ENCODE measurements at regions not wholly inside any gene's neighbourhood (a gene's known extent, or its start where the extent isn't known, plus 50 kb on each side); places are given as distances from the start of the nearest gene placed in this dataset.

DNA sequence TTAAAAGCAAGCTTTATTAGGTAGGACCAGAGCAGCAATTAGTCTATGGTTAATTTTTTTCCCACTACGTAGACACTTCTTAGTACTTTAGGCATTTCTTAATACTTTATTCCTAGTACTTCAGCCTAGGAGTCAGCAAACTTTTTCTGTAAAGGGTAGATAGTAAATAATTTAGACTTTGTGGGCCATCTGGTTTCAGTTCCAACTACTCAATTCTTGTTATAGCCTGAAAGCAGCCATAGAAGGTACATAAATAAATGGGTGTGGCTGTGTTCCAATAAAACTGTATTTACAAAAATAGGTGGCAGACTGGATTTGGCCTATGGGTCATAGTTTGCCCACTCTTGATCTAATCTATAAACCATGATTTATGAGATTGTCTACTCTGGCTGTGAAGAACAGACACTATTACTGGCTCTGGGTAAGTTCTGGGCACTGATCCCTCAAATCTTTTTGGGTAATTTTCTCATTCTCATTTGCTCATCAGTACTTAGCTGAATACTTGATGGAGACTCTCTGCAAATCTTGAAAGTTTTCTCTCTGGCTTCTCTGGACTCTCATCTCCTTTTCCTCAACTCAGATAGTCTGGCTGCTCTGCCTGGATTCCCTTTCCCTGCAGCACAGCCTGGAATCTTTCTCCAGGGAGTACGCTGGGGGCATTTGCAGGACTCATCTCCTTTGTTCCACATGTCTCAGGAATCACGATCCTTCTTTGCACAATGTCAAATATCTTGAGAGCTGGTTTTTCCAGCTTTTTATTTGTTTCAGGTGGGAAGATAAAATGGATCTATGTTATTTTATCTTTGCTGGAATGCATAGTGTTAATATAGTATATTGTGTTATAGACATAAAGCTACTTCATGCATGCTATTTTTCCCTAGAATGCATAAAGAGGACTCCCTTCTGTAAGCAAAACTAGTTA is 524.8 kb upstream of the TBL1XR1 start:
- no peak for DNase-seq
- peaks cover 0 to 30% of the 10 kb centered on the region in 2 donors for H3K4me1 ChIP-seq (replicated peaks in 1 of 2)
- no peaks in the 10 kb centered on the region for H3K27me3 ChIP-seq
- TF ChIP-seq POLR2A (IDR thresholded peaks at IDR 0.05): no peak
- TF ChIP-seq, protein P1, sequence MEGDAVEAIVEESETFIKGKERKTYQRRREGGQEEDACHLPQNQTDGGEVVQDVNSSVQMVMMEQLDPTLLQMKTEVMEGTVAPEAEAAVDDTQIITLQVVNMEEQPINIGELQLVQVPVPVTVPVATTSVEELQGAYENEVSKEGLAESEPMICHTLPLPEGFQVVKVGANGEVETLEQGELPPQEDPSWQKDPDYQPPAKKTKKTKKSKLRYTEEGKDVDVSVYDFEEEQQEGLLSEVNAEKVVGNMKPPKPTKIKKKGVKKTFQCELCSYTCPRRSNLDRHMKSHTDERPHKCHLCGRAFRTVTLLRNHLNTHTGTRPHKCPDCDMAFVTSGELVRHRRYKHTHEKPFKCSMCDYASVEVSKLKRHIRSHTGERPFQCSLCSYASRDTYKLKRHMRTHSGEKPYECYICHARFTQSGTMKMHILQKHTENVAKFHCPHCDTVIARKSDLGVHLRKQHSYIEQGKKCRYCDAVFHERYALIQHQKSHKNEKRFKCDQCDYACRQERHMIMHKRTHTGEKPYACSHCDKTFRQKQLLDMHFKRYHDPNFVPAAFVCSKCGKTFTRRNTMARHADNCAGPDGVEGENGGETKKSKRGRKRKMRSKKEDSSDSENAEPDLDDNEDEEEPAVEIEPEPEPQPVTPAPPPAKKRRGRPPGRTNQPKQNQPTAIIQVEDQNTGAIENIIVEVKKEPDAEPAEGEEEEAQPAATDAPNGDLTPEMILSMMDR (IDR thresholded peaks at IDR 0.05): no peak
- H3K36me3 ChIP-seq (replicated peaks in 1 of 2): no peaks in the 10 kb centered on the region
- no peak overlapping the region for H3K4me3 ChIP-seq
- 83 to 92% (median 91%) methylated on average over 3 of the region's 3 CpGs for WGBS, 4 donors
- no peaks in the 10 kb centered on the region for H3K9me3 ChIP-seq (replicated peaks in 1 of 3)
- intact Hi-C loops (cut with DNase I): no loop called here
- H3K27ac ChIP-seq: peak overlapping the region in 1 of 5 donors; percentile 0

GRCh38 chr3:177724020-177724638 is 526.8 kb upstream of the TBL1XR1 start:
- peak; percentile 45 to 87 (median 70) for DNase-seq
- no peaks in the 10 kb centered on the region for H3K27me3 ChIP-seq
- 29 to 45% (median 37%) methylated on average over 6 of the region's 6 CpGs for WGBS, 4 donors
- H3K9me3 ChIP-seq (replicated peaks in 1 of 3): no peaks in the 10 kb centered on the region
- peak overlapping the region in 2 of 5 donors; percentile 22 to 64 for H3K27ac ChIP-seq
- TF ChIP-seq, protein P1 (IDR thresholded peaks at IDR 0.05): no peak
- TF ChIP-seq POLR2A (IDR thresholded peaks at IDR 0.05): no peak
- no peaks in the 10 kb centered on the region for H3K36me3 ChIP-seq (replicated peaks in 1 of 2)
- H3K4me3 ChIP-seq: no peak overlapping the region
- peaks cover 0 to 30% of the 10 kb centered on the region in 2 donors for H3K4me1 ChIP-seq (replicated peaks in 1 of 2)
- intact Hi-C loops (cut with DNase I): no loop called here

- 78 to 91% (median 82%) methylated on average over 1 of the region's 1 CpG for WGBS, 4 donors
- H3K4me3 ChIP-seq: no peak overlapping the region
- no peaks in the 10 kb centered on the region for H3K9me3 ChIP-seq (replicated peaks in 1 of 3)
- H3K36me3 ChIP-seq (replicated peaks in 1 of 2): no peaks in the 10 kb centered on the region
- intact Hi-C loops (cut with DNase I): no loop called here
- H3K27me3 ChIP-seq: no peaks in the 10 kb centered on the region
- no peak for DNase-seq
- TF ChIP-seq, protein P1 (IDR thresholded peaks at IDR 0.05): no peak
- H3K27ac ChIP-seq: peak overlapping the region in 2 of 5 donors; percentile 22
- H3K4me1 ChIP-seq (replicated peaks in 1 of 2): peaks cover 0 to 36% of the 10 kb centered on the region in 2 donors
These were observed 527.9 kb upstream of the TBL1XR1 start for GRCh38 chr3:177725165-177725564.

DNA sequence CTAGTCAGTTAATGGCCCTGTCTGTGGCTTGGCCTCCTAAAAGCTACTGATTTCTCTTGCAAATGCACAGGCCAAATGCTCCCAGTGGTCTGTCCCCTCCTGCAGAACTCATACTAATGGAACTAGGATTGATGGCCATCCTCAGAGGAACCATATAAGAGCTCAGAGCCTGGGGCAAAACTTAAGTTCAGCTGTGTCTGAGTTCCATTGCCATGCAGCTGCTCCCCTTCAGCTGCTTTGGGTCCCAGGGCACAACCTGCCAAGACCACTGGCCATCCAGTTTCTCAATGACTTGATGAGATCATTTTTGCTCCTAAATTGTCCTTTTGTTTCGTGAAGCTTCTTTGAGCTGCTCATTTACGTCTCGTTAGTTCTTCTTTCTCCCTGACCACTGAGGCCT is 529.5 kb upstream of the TBL1XR1 start:
- WGBS, 4 donors: 82 to 98% (median 87%) methylated on average over 3 of the region's 3 CpGs
- Histone ChIP-seq H3K4me1 (replicated peaks in 1 of 2) (peaks cover 0 to 39% of the 10 kb centered on the region in 2 donors), H3K4me3 (no peak overlapping the region), H3K36me3 (replicated peaks in 1 of 2) (no peaks in the 10 kb centered on the region), H3K27me3 (no peaks in the 10 kb centered on the region), H3K27ac (no peak overlapping the region), H3K9me3 (replicated peaks in 1 of 3) (no peaks in the 10 kb centered on the region)
- no peak for DNase-seq
- intact Hi-C loops (cut with DNase I): no loop called here
- no peak for TF ChIP-seq POLR2A (IDR thresholded peaks at IDR 0.05)
- TF ChIP-seq, protein P1 (IDR thresholded peaks at IDR 0.05): no peak

Measured in adrenal gland (tissue), 9 donors.